ENCODE measurements at regions not wholly inside any gene's neighbourhood (a gene's known extent, or its start where the extent isn't known, plus 50 kb on each side); places are given as distances from the start of the nearest gene placed in this dataset.

- Histone ChIP-seq H3K36me3 (replicated peaks in 1 of 2) (no peaks in the 10 kb centered on the region), H3K4me3 (no peak overlapping the region), H3K9me3 (replicated peaks in 1 of 3) (no peaks in the 10 kb centered on the region), H3K4me1 (replicated peaks in 1 of 2) (peaks cover 0 to 4% of the 10 kb centered on the region in 2 donors), H3K27me3 (no peaks in the 10 kb centered on the region), H3K27ac (no peak overlapping the region)
- 38 to 54% (median 40%) methylated on average over 2 of the region's 2 CpGs for WGBS, 4 donors
- intact Hi-C loops (cut with DNase I): no loop called here
- no peak for DNase-seq
- TF ChIP-seq CTCF (IDR thresholded peaks at IDR 0.05) (no peak), POLR2A (IDR thresholded peaks at IDR 0.05) (no peak)
Observed at GRCh38 chr6:4274382-4275082, 139.2 kb upstream of the ECI2 start.

GRCh38 chr6:4272996-4273395, 137.6 kb upstream of the ECI2 start:
- H3K4me1 ChIP-seq (replicated peaks in 1 of 2): peaks cover 0 to 4% of the 10 kb centered on the region in 2 donors
- intact Hi-C loops (cut with DNase I): no loop called here
- H3K36me3 ChIP-seq (replicated peaks in 1 of 2): no peaks in the 10 kb centered on the region
- WGBS, 4 donors: 65 to 74% (median 70%) methylated on average over 6 of the region's 6 CpGs
- DNase-seq: peak in 1 of 7 donors; percentile 30
- no peak overlapping the region for H3K4me3 ChIP-seq
- TF ChIP-seq CTCF (IDR thresholded peaks at IDR 0.05) (no peak), POLR2A (IDR thresholded peaks at IDR 0.05) (no peak)
- no peaks in the 10 kb centered on the region for H3K9me3 ChIP-seq (replicated peaks in 1 of 3)
- H3K27ac ChIP-seq: peak overlapping the region in 2 of 5 donors; percentile 76
- H3K27me3 ChIP-seq: no peaks in the 10 kb centered on the region

DNA sequence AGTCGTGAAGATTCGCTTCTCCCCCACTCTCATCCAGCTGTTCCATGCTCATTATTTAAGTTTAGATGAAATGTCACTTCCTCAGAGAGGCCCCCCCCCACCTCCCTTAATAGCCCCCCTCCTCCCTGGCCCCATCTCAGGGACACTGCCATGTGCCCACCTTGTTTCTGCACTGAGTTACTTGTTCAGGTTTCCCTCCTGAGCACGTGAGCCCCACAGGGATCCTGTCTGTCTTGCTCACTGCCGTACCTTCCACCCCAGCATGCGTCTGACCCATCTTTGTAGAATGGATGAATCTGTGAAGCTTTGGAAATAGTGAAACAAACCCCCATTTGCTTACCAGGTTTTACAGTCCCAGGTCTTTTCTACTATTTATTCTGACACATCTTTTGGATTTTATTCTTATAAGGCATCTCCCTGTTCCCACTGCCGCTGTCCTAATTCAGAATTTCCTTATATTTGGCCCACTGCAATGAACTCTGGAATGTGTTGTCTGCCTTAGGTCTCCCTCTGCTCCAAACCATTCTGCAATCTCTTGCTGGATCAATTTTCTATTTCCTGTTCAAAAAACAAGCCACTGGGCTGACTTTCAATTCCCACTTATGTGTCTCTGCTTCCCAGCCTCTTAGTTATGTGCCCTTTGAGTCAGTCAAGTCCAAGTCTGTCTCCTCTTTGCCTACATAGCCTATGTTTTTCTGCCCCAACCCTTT, 136.5 kb upstream of the ECI2 start:
- no peaks in the 10 kb centered on the region for H3K9me3 ChIP-seq (replicated peaks in 1 of 3)
- no peak overlapping the region for H3K4me3 ChIP-seq
- H3K36me3 ChIP-seq (replicated peaks in 1 of 2): no peaks in the 10 kb centered on the region
- 86 to 95% (median 94%) methylated on average over 6 of the region's 6 CpGs for WGBS, 4 donors
- DNase-seq: no peak
- intact Hi-C loops (cut with DNase I): no loop called here
- no peak overlapping the region for H3K27ac ChIP-seq
- TF ChIP-seq POLR2A (IDR thresholded peaks at IDR 0.05) (no peak), CTCF (IDR thresholded peaks at IDR 0.05) (no peak)
- H3K27me3 ChIP-seq: no peaks in the 10 kb centered on the region
- H3K4me1 ChIP-seq (replicated peaks in 1 of 2): peaks cover 0 to 4% of the 10 kb centered on the region in 2 donors

DNA sequence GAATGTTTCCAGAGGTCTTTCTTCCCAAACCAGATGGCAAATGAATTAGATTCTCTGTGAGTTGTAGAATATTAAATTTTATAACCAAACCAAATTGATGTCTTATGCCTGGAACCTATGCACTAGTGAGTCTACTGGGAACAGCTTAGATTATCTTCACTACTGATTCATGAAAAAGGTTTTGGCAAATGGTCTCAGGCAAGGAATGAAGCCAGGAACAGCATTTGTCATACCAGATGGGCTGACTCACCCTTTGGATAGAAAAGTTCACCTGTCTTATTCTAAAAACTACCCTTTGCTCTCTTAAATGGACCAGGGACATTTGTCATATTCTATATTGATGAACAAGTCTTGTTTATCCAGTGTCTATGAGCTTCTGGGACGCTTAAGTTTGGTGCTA, 135.4 kb upstream of the ECI2 start:
- intact Hi-C loops (cut with DNase I): no loop called here
- WGBS, 4 donors: 80 to 93% (median 83%) methylated on average over 1 of the region's 1 CpG
- Histone ChIP-seq H3K9me3 (replicated peaks in 1 of 3) (no peaks in the 10 kb centered on the region), H3K27ac (no peak overlapping the region), H3K4me3 (no peak overlapping the region), H3K4me1 (replicated peaks in 1 of 2) (peaks cover 0 to 4% of the 10 kb centered on the region in 2 donors), H3K36me3 (replicated peaks in 1 of 2) (no peaks in the 10 kb centered on the region), H3K27me3 (no peaks in the 10 kb centered on the region)
- TF ChIP-seq CTCF (IDR thresholded peaks at IDR 0.05) (no peak), POLR2A (IDR thresholded peaks at IDR 0.05) (no peak)
- peak in 6 of 7 donors; percentile 27 to 63 (median 56) for DNase-seq

Measured in adrenal gland (tissue), 9 donors.